H1 (cell line): ENCODE measurements at regions not wholly inside any gene's neighbourhood (a gene's known extent, or its start where the extent isn't known, plus 50 kb on each side); places are given as distances from the start of the nearest gene placed in this dataset.

Experiments used
- CTCF ChIA-PET: fragments of 300-600 bp; sonication (Branson Sonifier 250); formaldehyde crosslinking; loops from one replicate; lab custom pipeline; 2021; ENCODE audit not compliant: partially characterized antibody; lab: Charles Lee
- POLR2A ChIA-PET: fragments of 300-600 bp; sonication (Branson Sonifier 250); formaldehyde crosslinking; loops from one replicate; lab custom pipeline; 2021; ENCODE audit warnings: inconsistent platforms; ENCODE audit not compliant: partially characterized antibody; lab: Charles Lee
- DNase-seq, 2 experiments: peaks; one replicate each; pipeline versions ENCODE4 v3.0.0 to v3.0.0-alpha.2; 2010 to 2022; ENCODE audit warnings: low spot score in 2 of 2, low read depth in 1 of 2, mixed read lengths in 1 of 2
- FAIRE-seq: peaks from 2 replicates; lab custom pipeline; 2011; peaks lifted over from hg19 to GRCh38; lab: Jason Lieb, UNC
- H2AFZ ChIP-seq: 2 replicates; pipeline ENCODE4 v1.8.1; 2012; ENCODE audit warnings: low read length, inconsistent platforms
- H2AK5ac ChIP-seq: 2 replicates; pipeline ENCODE4 v1.6.1; 2013; ENCODE audit warnings: low read depth, low read length
- H2BK120ac ChIP-seq: replicated peaks from 2 replicates; pipeline ENCODE3; 2013; ENCODE audit warnings: low read depth, low read length, inconsistent platforms
- H2BK12ac ChIP-seq: 2 replicates; pipeline ENCODE4 v1.6.1; 2013; ENCODE audit warnings: low read depth, low read length
- H2BK15ac ChIP-seq: 2 replicates; pipeline ENCODE4 v1.6.1; 2013; ENCODE audit warnings: low read length
- H2BK20ac ChIP-seq: 2 replicates; pipeline ENCODE4 v1.6.1; 2013; ENCODE audit warnings: low read length
- H2BK5ac ChIP-seq: 2 replicates; pipeline ENCODE4 v1.6.1; 2013; ENCODE audit warnings: low read depth, low read length
- H3K14ac ChIP-seq: 2 replicates; pipeline ENCODE4 v1.6.1; 2013; ENCODE audit warnings: inconsistent platforms; ENCODE audit not compliant: insufficient read length
- H3K18ac ChIP-seq: 2 replicates; pipeline ENCODE4 v1.6.1; 2013; ENCODE audit warnings: low read length; ENCODE audit errors: extremely low read depth
- H3K23ac ChIP-seq: 2 replicates; pipeline ENCODE4 v1.6.1; 2013; ENCODE audit warnings: inconsistent platforms; ENCODE audit not compliant: insufficient read length
- H3K23me2 ChIP-seq: 2 replicates; pipeline ENCODE4 v1.6.1; 2013; ENCODE audit warnings: low read depth, low read length
- H3K27ac ChIP-seq: 2 replicates; pipeline ENCODE4 v1.6.1; 2011; ENCODE audit warnings: low read depth, low read length, inconsistent platforms
- H3K27me3 ChIP-seq, 4 experiments: replicated peaks in 1 of 4; 1 replicate in 1 of 4; 2 replicates in 3 of 4; pipeline versions ENCODE4 v1.6.1 to v1.8.1; 2011 to 2013; ENCODE audit warnings: low read length in 3 of 4, mild to moderate bottlenecking in 3 of 4, inconsistent platforms in 2 of 4, mixed read lengths in 2 of 4, moderate library complexity in 1 of 4; ENCODE audit not compliant: control insufficient read depth in 3 of 4, insufficient read depth in 3 of 4; ENCODE audit errors: extremely low read depth in 1 of 4
- H3K36me3 ChIP-seq, 4 experiments: 2 replicates each; pipeline versions ENCODE4 v1.6.1 to v1.8.1; 2011 to 2013; ENCODE audit warnings: mild to moderate bottlenecking in 4 of 4, low read length in 3 of 4, moderate library complexity in 2 of 4, control low read depth in 1 of 4, inconsistent platforms in 1 of 4; ENCODE audit not compliant: insufficient read depth in 4 of 4, control insufficient read depth in 2 of 4
- H3K4ac ChIP-seq: replicated peaks from 2 replicates; pipeline ENCODE3; 2013; ENCODE audit warnings: low read length, low read depth, mixed read lengths, inconsistent platforms; ENCODE audit not compliant: insufficient read length
- H3K4me1 ChIP-seq, 4 experiments: replicated peaks in 1 of 4; 1 replicate in 1 of 4; 2 replicates in 3 of 4; pipeline versions ENCODE4 v1.6.1 to v1.8.1; 2011 to 2013; ENCODE audit warnings: low read length in 3 of 4, inconsistent platforms in 2 of 4, mixed read lengths in 1 of 4; ENCODE audit not compliant: insufficient read depth in 4 of 4, control insufficient read depth in 3 of 4
- H3K4me2 ChIP-seq, 2 experiments: 2 replicates each; pipeline versions ENCODE4 v1.6.1 to v1.8.1; 2011 to 2013; ENCODE audit warnings: low read depth in 2 of 2, low read length in 2 of 2, control low read depth in 1 of 2, inconsistent platforms in 1 of 2, mild to moderate bottlenecking in 1 of 2; ENCODE audit not compliant: insufficient read depth in 1 of 2
- H3K4me3 ChIP-seq, 4 experiments: fragments of 200-600, 300-600 bp in 1 of 4; sonication (generic), shearing (Covaris generic), sonication (Bioruptor Twin) in 1 of 4; 2 replicates each; pipeline versions ENCODE4 v1.5.1 to v1.8.1; 2011 to 2016; ENCODE audit warnings: low read length in 4 of 4, low read depth in 3 of 4, control low read depth in 2 of 4, inconsistent platforms in 2 of 4, mild to moderate bottlenecking in 2 of 4, mixed read lengths in 1 of 4, moderate library complexity in 1 of 4; ENCODE audit not compliant: insufficient read depth in 2 of 4; ENCODE audit errors: extremely low read depth in 1 of 4
- H3K56ac ChIP-seq: replicated peaks from 2 replicates; pipeline ENCODE3; 2013; ENCODE audit warnings: low read depth, mild to moderate bottlenecking, mixed read lengths, low read length, inconsistent platforms; ENCODE audit not compliant: insufficient read length
- H3K79me1 ChIP-seq: 2 replicates; pipeline ENCODE4 v1.6.1; 2013; ENCODE audit warnings: low read depth, low read length, control low read depth
- H3K79me2 ChIP-seq, 2 experiments: 2 replicates each; pipeline versions ENCODE4 v1.6.1 to v1.8.1; 2012 to 2013; ENCODE audit warnings: low read length in 2 of 2, mild to moderate bottlenecking in 2 of 2, inconsistent platforms in 1 of 2; ENCODE audit not compliant: insufficient read depth in 2 of 2, control insufficient read depth in 1 of 2
- H3K9ac ChIP-seq, 4 experiments: replicated peaks in 1 of 4; 1 replicate in 1 of 4; 2 replicates in 3 of 4; pipeline versions ENCODE4 v1.6.1 to v1.8.1; 2011 to 2013; ENCODE audit warnings: low read depth in 3 of 4, low read length in 3 of 4, control low read depth in 2 of 4, mild to moderate bottlenecking in 2 of 4, moderate library complexity in 2 of 4, inconsistent platforms in 1 of 4; ENCODE audit errors: extremely low read depth in 1 of 4
- H3K9me3 ChIP-seq, 2 experiments: 2 replicates each; pipeline versions ENCODE4 v1.6.1 to v1.8.1; 2012 to 2013; ENCODE audit warnings: mild to moderate bottlenecking in 2 of 2, moderate library complexity in 2 of 2, control low read depth in 1 of 2, inconsistent platforms in 1 of 2, low read depth in 1 of 2, low read length in 1 of 2, mixed read lengths in 1 of 2; ENCODE audit not compliant: insufficient read depth in 2 of 2
- H4K20me1 ChIP-seq, 2 experiments: replicated peaks in 1 of 2; 2 replicates each; pipeline versions ENCODE3 to v1.8.1; 2011 to 2013; ENCODE audit warnings: inconsistent platforms in 2 of 2, low read length in 2 of 2, mild to moderate bottlenecking in 1 of 2; ENCODE audit not compliant: insufficient read depth in 2 of 2, control insufficient read depth in 1 of 2
- H4K5ac ChIP-seq: 2 replicates; pipeline ENCODE4 v1.6.1; 2013; ENCODE audit warnings: low read length, low read depth, mixed read lengths, inconsistent platforms; ENCODE audit not compliant: insufficient read length
- H4K8ac ChIP-seq: 2 replicates; pipeline ENCODE4 v1.8.0; 2013; ENCODE audit warnings: mild to moderate bottlenecking, moderate library complexity, low read length, inconsistent platforms; ENCODE audit not compliant: insufficient read depth; ENCODE audit errors: extremely low read depth
- H4K91ac ChIP-seq: replicated peaks from 2 replicates; pipeline ENCODE3; 2013; ENCODE audit warnings: low read length, mixed read lengths, inconsistent platforms; ENCODE audit not compliant: insufficient read length
- BACH1 ChIP-seq: IDR thresholded peaks from 2 replicates; pipeline ENCODE4 v1.6.1; 2012; ENCODE audit warnings: low read length, improper control_type of control experiment
- BRCA1 ChIP-seq: IDR thresholded peaks from 2 replicates; pipeline ENCODE4 v1.6.1; 2012; ENCODE audit warnings: low read depth, low read length, improper control_type of control experiment
- CHD1 ChIP-seq: IDR thresholded peaks from 2 replicates; pipeline ENCODE4 v1.6.1; 2012; ENCODE audit warnings: low read depth, low read length, improper control_type of control experiment
- MAFK ChIP-seq: IDR thresholded peaks from 2 replicates; pipeline ENCODE4 v1.6.1; 2012; ENCODE audit warnings: low read depth, mild to moderate bottlenecking, improper control_type of control experiment, low read length
- POLR2AphosphoS5 ChIP-seq: IDR thresholded peaks from 2 replicates; pipeline ENCODE4 v1.6.1; 2011; ENCODE audit warnings: low read depth, low read length
- SIN3A ChIP-seq, 2 experiments: IDR thresholded peaks in 1 of 2; conservative IDR thresholded peaks in 1 of 2; 2 replicates each; pipeline ENCODE4 v1.6.1; 2011 to 2012; ENCODE audit warnings: low read length in 2 of 2, improper control_type of control experiment in 1 of 2, low read depth in 1 of 2, mild to moderate bottlenecking in 1 of 2
- TEAD4 ChIP-seq: IDR thresholded peaks from 2 replicates; pipeline ENCODE4 v1.6.1; 2012; ENCODE audit warnings: low read depth, low read length, inconsistent platforms, mixed read lengths
- ZNF274 ChIP-seq: IDR thresholded peaks from 2 replicates; pipeline ENCODE4 v1.7.0; 2012; ENCODE audit warnings: low read length, borderline replicate concordance; ENCODE audit errors: extremely low read depth
- WGBS, 2 experiments: shearing (Covaris generic) in 1 of 2; methylation state at CpG; one replicate each; pipeline versions ENCODE4 v1.1.6 to v1.1.7; 2013 to 2015; ENCODE audit warnings: low lambda C conversion rate in 2 of 2, mixed read lengths in 2 of 2, inconsistent platforms in 1 of 2, low coverage in 1 of 2, missing lambda C conversion rate in 1 of 2; ENCODE audit not compliant: insufficient replicate concordance in 2 of 2, insufficient coverage in 1 of 2, insufficient read length in 1 of 2; ENCODE audit errors: extremely low coverage in 1 of 2, missing lambda C conversion rate in 1 of 2; 5-methylcytosine and 5-hydroxymethylcytosine counted together

- Histone ChIP-seq H3K4ac (no peak overlapping the region), H3K4me3 (no peak overlapping the region), H3K9me3 (peaks cover 11 to 24% of the 10 kb centered on the region in 2 experiments; a peak in 3 of 4 replicates), H3K79me2 (no peaks in the 10 kb centered on the region), H3K4me2 (0 out of 4 replicates have a peak overlapping the region, but pooled peaks of 1 of the 2 experiments have one; percentile 18), H3K23ac (no peak overlapping the region), H2AFZ (no peak overlapping the region), H4K20me1 (no peaks in the 10 kb centered on the region), H4K91ac (no peak overlapping the region), H2BK20ac (no peak overlapping the region), H3K4me1 (no peaks in the 10 kb centered on the region), H2BK120ac (no peak overlapping the region), H3K27ac (no peak overlapping the region), H3K36me3 (no peaks in the 10 kb centered on the region; a peak in 1 of 8 replicates), H3K27me3 (no peaks in the 10 kb centered on the region), H3K23me2 (no peaks in the 10 kb centered on the region), H3K79me1 (no peaks in the 10 kb centered on the region), H3K18ac (no peak overlapping the region), H3K14ac (no peak overlapping the region), H4K5ac (no peak overlapping the region), H2BK5ac (no peak overlapping the region), H2AK5ac (no peak overlapping the region), H3K56ac (no peak overlapping the region), H2BK15ac (no peak overlapping the region), H2BK12ac (no peak overlapping the region), H4K8ac (no peak overlapping the region), H3K9ac (no peak overlapping the region)
- WGBS, 2 experiments = 77% methylated on average over 7 of the region's 8 CpGs; no CpG with 5 or more reads in 1 of the 2 experiments
- CTCF ChIA-PET = interaction anchor here (1.4 to 1.6 kb wide), 2 partner anchors 11 to 40 kb away, joined by 3 to 5 read pairs; no protein-coding TSS in a partner anchor
- POLR2A ChIA-PET = interaction anchor here (0.6 kb wide), 1 partner anchor 9 kb away, joined by 3 read pairs; no protein-coding TSS in a partner anchor
- FAIRE-seq = no peak
- no peak for DNase-seq
- no peak for TF ChIP-seq MAFK
- no peak for TF ChIP-seq BRCA1
- TF ChIP-seq CHD1 = no peak
- TF ChIP-seq BACH1 = no peak
- TF ChIP-seq SIN3A (conservative IDR thresholded peaks at IDR 0.05 in 1 of 2, IDR thresholded peaks at IDR 0.05 in 1 of 2; ENCODE audit: low read depth in 1 of 2, low read length in 2 of 2) = no peak
- TF ChIP-seq ZNF274 = no peak
- no peak for TF ChIP-seq TEAD4
- no peak for TF ChIP-seq POLR2AphosphoS5
These were observed 435.4 kb upstream of the DPP6 start for GRCh38 chr7:153616711-153617325.
